Pancreas (tissue), 10 donors: ENCODE measurements at regions not wholly inside any gene's neighbourhood (a gene's known extent, or its start where the extent isn't known, plus 50 kb on each side); places are given as distances from the start of the nearest gene placed in this dataset.

Experiments used
- ATAC-seq, 4 donors: fragments of 200-7000 bp; cut with Tn5 transposase; one replicate each; pipeline versions ENCODE4 v1.8.0 to v1.9.1; 2020; ENCODE audit warnings: mild to moderate bottlenecking in 4 of 4, moderate library complexity in 4 of 4
- DNase-seq, 6 donors: peaks; one replicate each; pipeline ENCODE4 v3.0.0-alpha.2; 2020
- FAIRE-seq: peaks from 2 replicates; lab custom pipeline; 2012; peaks lifted over from hg19 to GRCh38; lab: Jason Lieb, UNC
- H3K27ac ChIP-seq, 4 donors: fragments of 200-600 bp; sonication (generic); 1 replicate in 3 of 4; 2 replicates in 1 of 4; pipeline versions ENCODE4 v1.5.0 to v1.8.0; 2020
- H3K27me3 ChIP-seq, 4 donors: fragments of 200-600 bp; one replicate each; pipeline ENCODE4 v1.8.0; 2021
- H3K36me3 ChIP-seq, 3 donors: fragments of 200-600 bp; sonication (generic) in 1 of 3; one replicate each; pipeline versions ENCODE4 v1.5.0 to v1.8.0; 2020 to 2021
- H3K4me1 ChIP-seq, 3 donors: fragments of 200-600 bp; one replicate each; pipeline ENCODE4 v1.8.0; 2021
- H3K4me3 ChIP-seq, 4 donors: fragments of 200-600 bp; sonication (generic) in 2 of 4; one replicate each; pipeline versions ENCODE4 v1.5.0 to v1.8.0; 2020 to 2021
- H3K9me3 ChIP-seq, 4 donors: fragments of 200-600 bp; one replicate each; pipeline ENCODE4 v1.8.0; 2021
- CTCF ChIP-seq, 4 donors: fragments of 200-600 bp; sonication (generic) in 3 of 4; IDR thresholded peaks; one replicate each; pipeline versions ENCODE4 v1.5.0 to v1.8.0; 2021; ENCODE audit warnings: antibody characterized with exemption in 4 of 4
- WGBS, 2 donors: extraction: QIAGEN DNeasy Blood & Tissue Kit; methylation state at CpG; one replicate each; pipeline ENCODE4 v1.1.7; 2013; 5-methylcytosine and 5-hydroxymethylcytosine counted together
- intact Hi-C, 3 donors: fragments of 100-400 bp; cut with DNase I; formaldehyde crosslinking; loops; one replicate each; pipeline versions ENCODE4 v1.11.1 to v1.14.2; 2022
- donor health status: healthy with polysubstance abuse.
- donor health status: DM: no; HTN: no; CAD: no; lungs with moderate emphysema.
- donor health status: DM: no; HTN: no; CAD: no.
- donor health status: control.
- donor health status: control.
- donor health status: Bipolar disorder and iron deficiency.
- donor health status: DM: yes; HTN: yes; CAD: no.
- donor health status: DM: no; HTN: no; CAD: no.
- donor health status: DM: no; HTN: no; CAD: no.
- donor health status: DM: yes; HTN: yes; CAD: no.

GRCh38 chr1:230502996-230503395 is 76.9 kb upstream of the PGBD5 start:
- DNase-seq (no peak), FAIRE-seq (no peak), ATAC-seq (no peak)
- TF ChIP-seq CTCF (IDR thresholded peaks at IDR 0.05) = no peak
- no peaks in the 10 kb centered on the region for H3K9me3 ChIP-seq
- no peaks in the 10 kb centered on the region for H3K27me3 ChIP-seq
- intact Hi-C loops = no loop called here
- no peaks in the 10 kb centered on the region for H3K36me3 ChIP-seq
- H3K27ac ChIP-seq = no peak overlapping the region
- peaks cover 17 to 26% (median 23%) of the 10 kb centered on the region in 3 donors for H3K4me1 ChIP-seq
- H3K4me3 ChIP-seq = no peak overlapping the region
- 83 to 86% methylated on average over 2 of the region's 2 CpGs for WGBS, 2 donors

GRCh38 chr1:230502306-230502705 is 76.2 kb upstream of the PGBD5 start:
- peak overlapping the region in 2 of 4 donors; percentile 16 to 30 for H3K27ac ChIP-seq
- H3K27me3 ChIP-seq = no peaks in the 10 kb centered on the region
- FAIRE-seq (no peak), DNase-seq (no peak), ATAC-seq (no peak)
- intact Hi-C loops = no loop called here
- H3K9me3 ChIP-seq = no peaks in the 10 kb centered on the region
- no peak overlapping the region for H3K4me3 ChIP-seq
- WGBS, 2 donors = 79 to 81% methylated on average over 4 of the region's 4 CpGs
- H3K36me3 ChIP-seq = no peaks in the 10 kb centered on the region
- TF ChIP-seq CTCF (IDR thresholded peaks at IDR 0.05) = no peak
- peaks cover 17 to 26% (median 23%) of the 10 kb centered on the region in 3 donors for H3K4me1 ChIP-seq

- DNase-seq = peak in 2 of 6 donors; percentile 36 to 37
- no peaks in the 10 kb centered on the region for H3K36me3 ChIP-seq
- ATAC-seq = peak; percentile 66 to 84 (median 76)
- peak overlapping the region in 2 of 4 donors; percentile 16 to 30 for H3K27ac ChIP-seq
- no peak for TF ChIP-seq CTCF (IDR thresholded peaks at IDR 0.05)
- intact Hi-C loops = no loop called here
- no peaks in the 10 kb centered on the region for H3K9me3 ChIP-seq
- peaks cover 19 to 26% (median 23%) of the 10 kb centered on the region in 3 donors for H3K4me1 ChIP-seq
- no peak overlapping the region for H3K4me3 ChIP-seq
- H3K27me3 ChIP-seq = no peaks in the 10 kb centered on the region
- FAIRE-seq = no peak
- 10 to 15% methylated on average over 1 of the region's 1 CpG for WGBS, 2 donors
Measured at GRCh38 chr1:230501849-230502248, 75.7 kb upstream of the PGBD5 start.

- peak overlapping the region in 1 of 4 donors; percentile 30 for H3K27ac ChIP-seq
- no peak overlapping the region for H3K4me3 ChIP-seq
- TF ChIP-seq CTCF (IDR thresholded peaks at IDR 0.05) = no peak
- FAIRE-seq = no peak
- peaks cover 20 to 26% (median 23%) of the 10 kb centered on the region in 3 donors for H3K4me1 ChIP-seq
- H3K36me3 ChIP-seq = no peaks in the 10 kb centered on the region
- no peaks in the 10 kb centered on the region for H3K27me3 ChIP-seq
- H3K9me3 ChIP-seq = no peaks in the 10 kb centered on the region
- intact Hi-C loops = no loop called here
- no peak for DNase-seq
- 65 to 68% methylated on average over 2 of the region's 2 CpGs for WGBS, 2 donors
- ATAC-seq = no peak
Measured at GRCh38 chr1:230501242-230501641, 75.1 kb upstream of the PGBD5 start.

- DNase-seq (no peak), ATAC-seq (no peak), FAIRE-seq (no peak)
- no peak overlapping the region for H3K27ac ChIP-seq
- no peaks in the 10 kb centered on the region for H3K36me3 ChIP-seq
- WGBS, 2 donors = 83 to 86% methylated on average over 3 of the region's 3 CpGs
- H3K27me3 ChIP-seq = no peaks in the 10 kb centered on the region
- no peak overlapping the region for H3K4me3 ChIP-seq
- intact Hi-C loops = no loop called here
- no peak for TF ChIP-seq CTCF (IDR thresholded peaks at IDR 0.05)
- peaks cover 24 to 29% (median 26%) of the 10 kb centered on the region in 3 donors for H3K4me1 ChIP-seq
- H3K9me3 ChIP-seq = no peaks in the 10 kb centered on the region
Measured at GRCh38 chr1:230500063-230500462, 73.9 kb upstream of the PGBD5 start.
